Inflammatory macrophage (primary cell): ENCODE measurements at regions not wholly inside any gene's neighbourhood (a gene's known extent, or its start where the extent isn't known, plus 50 kb on each side); places are given as distances from the start of the nearest gene placed in this dataset.

Experiments used
- DNase-seq, 2 donors: peaks; one replicate each; pipeline ENCODE4 v3.0.0-alpha.2; 2020 to 2022

GRCh38 chr1:198906739-198907422, 268.0 kb downstream of the PTPRC start:
- DNase-seq, result no peak

- no peak for DNase-seq
Observed at GRCh38 chr1:198907423-198907746, 268.5 kb downstream of the PTPRC start.

- DNase-seq, result no peak
Observed at GRCh38 chr1:198908995-198909394, 270.2 kb downstream of the PTPRC start.

GRCh38 chr1:198909973-198910372, 271.1 kb downstream of the PTPRC start:
- no peak for DNase-seq

GRCh38 chr1:198910816-198911215, 272.0 kb downstream of the PTPRC start:
- DNase-seq, result no peak

GRCh38 chr1:198912046-198912445, 273.2 kb downstream of the PTPRC start:
- no peak for DNase-seq

- no peak for DNase-seq
Observed at GRCh38 chr1:198913667-198914066, 274.8 kb downstream of the PTPRC start.

- no peak for DNase-seq
Observed at GRCh38 chr1:198915327-198916231, 276.7 kb downstream of the PTPRC start.

GRCh38 chr1:198917226-198917625, 278.4 kb downstream of the PTPRC start:
- DNase-seq, result peak in 1 of 2 donors; percentile 4

GRCh38 chr1:198918920-198919319, 280.1 kb downstream of the PTPRC start:
- DNase-seq, result peak; percentile 39 to 56

- peak; percentile 42 to 57 for DNase-seq
Observed at GRCh38 chr1:198919667-198920398, 281.0 kb downstream of the PTPRC start.

- peak; percentile 85 to 95 for DNase-seq
Observed at GRCh38 chr1:198922638-198923430, 284.0 kb downstream of the PTPRC start.

GRCh38 chr1:198923993-198924392, 285.2 kb downstream of the PTPRC start:
- no peak for DNase-seq

GRCh38 chr1:198925567-198925966, 286.7 kb downstream of the PTPRC start:
- peak in 1 of 2 donors; percentile 9 for DNase-seq

GRCh38 chr1:198927129-198927528, 288.3 kb downstream of the PTPRC start:
- no peak for DNase-seq

- DNase-seq, result no peak
Observed at GRCh38 chr1:198929111-198929604, 290.3 kb downstream of the PTPRC start.

- DNase-seq, result peak; percentile 55 to 70
Observed at GRCh38 chr1:198929961-198930599, 291.2 kb downstream of the PTPRC start.

GRCh38 chr1:198932351-198932991, 293.6 kb downstream of the PTPRC start:
- DNase-seq, result peak in 1 of 2 donors; percentile 13

- no peak for DNase-seq
Observed at GRCh38 chr1:198933515-198934222, 294.8 kb downstream of the PTPRC start.

- no peak for DNase-seq
Observed at GRCh38 chr1:198934426-198934825, 295.6 kb downstream of the PTPRC start.
